GM23338 (cell line): ENCODE measurements at regions not wholly inside any gene's neighbourhood (a gene's known extent, or its start where the extent isn't known, plus 50 kb on each side); places are given as distances from the start of the nearest gene placed in this dataset. TPM values are rescaled to one million over a fixed set of nuclear protein-coding genes. Genes with fewer than 3 reads are reported as not detected.

ENCODE experiments used
- small RNA-seq: library from RNA; depleted of rRNA; stranded (forward); fragments of <200 nt; gene quantifications from one replicate; pipeline ENCODE3, GENCODE V24; 2014; ENCODE audit warnings: low replicate concordance

Small RNA genes in the stretch of these regions (small RNA-seq; reads per million reads assigned to genes)
- not detected for gene AC098583.1
